ENCODE measurements at regions not wholly inside any gene's neighbourhood (a gene's known extent, or its start where the extent isn't known, plus 50 kb on each side); places are given as distances from the start of the nearest gene placed in this dataset.

GRCh38 chr15:38648121-38648843 lies 83.7 kb upstream of the RASGRP1 start:
- FAIRE-seq, result no peak

GRCh38 chr15:38650384-38650783 lies 85.8 kb upstream of the RASGRP1 start:
- FAIRE-seq, result no peak

DNA sequence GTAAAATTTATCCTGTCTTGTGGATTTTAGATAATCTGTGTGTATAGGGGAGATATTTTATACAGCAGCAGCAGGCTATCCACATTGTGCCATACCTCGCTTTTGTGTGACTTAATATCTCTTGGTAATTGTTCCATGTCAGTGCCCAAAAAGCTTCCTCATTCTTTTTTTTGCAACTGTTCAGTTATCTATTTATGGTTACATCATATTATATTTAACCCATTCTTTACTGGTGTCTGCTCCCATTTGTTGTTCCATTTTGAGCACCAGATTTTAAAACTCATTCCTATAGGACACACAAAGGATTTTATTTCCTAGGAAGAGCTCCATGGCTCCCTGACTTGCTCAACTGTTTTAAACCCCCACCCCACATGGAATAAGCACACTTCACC lies 86.3 kb upstream of the RASGRP1 start:
- FAIRE-seq, result no peak

GRCh38 chr15:38651328-38652038 lies 86.9 kb upstream of the RASGRP1 start:
- FAIRE-seq, result no peak

- no peak for FAIRE-seq
These were observed 87.7 kb upstream of the RASGRP1 start for GRCh38 chr15:38652183-38652794.

DNA sequence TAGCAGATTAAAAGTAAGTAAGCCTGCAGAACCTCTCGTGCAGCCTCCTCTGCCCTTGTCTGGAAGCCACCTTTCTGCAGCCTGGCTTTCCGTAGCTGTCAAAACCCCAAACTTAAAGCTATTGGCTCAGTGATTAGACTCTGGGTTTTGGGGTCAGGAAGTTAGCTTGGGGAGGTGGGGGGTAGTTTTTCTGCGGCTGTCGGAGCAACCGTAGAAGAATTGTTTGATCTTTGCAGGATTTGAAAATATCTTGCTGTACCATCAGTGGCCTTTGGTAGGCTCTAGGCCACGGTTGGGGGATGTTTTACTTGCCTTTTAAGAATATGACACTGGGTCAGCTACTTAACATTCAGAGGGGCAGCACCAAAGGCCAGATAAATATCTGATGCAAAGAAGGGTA lies 88.4 kb upstream of the RASGRP1 start:
- no peak for FAIRE-seq

- no peak for FAIRE-seq
These were observed 93.8 kb upstream of the RASGRP1 start for GRCh38 chr15:38658431-38658830.

DNA sequence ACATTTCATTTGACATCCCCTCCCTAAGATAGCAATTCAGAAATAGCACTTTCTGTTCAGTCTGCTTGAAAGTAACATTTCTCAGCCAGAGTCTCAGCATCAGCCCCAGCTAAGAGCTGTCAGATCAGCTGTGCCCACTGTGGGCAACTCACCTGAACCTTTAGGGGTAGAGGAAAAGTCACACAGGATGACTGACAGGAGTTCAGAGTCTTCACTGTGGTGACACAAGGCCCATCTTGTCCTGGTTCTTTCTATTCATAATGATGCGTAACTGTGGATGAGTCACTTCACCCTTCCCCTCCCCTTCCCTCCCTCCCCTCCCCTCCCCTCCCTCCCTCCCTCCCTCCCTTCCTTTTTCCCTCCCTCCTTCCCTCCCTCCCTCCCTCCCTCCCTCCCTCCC lies 96.1 kb upstream of the RASGRP1 start:
- no peak for FAIRE-seq

DNA sequence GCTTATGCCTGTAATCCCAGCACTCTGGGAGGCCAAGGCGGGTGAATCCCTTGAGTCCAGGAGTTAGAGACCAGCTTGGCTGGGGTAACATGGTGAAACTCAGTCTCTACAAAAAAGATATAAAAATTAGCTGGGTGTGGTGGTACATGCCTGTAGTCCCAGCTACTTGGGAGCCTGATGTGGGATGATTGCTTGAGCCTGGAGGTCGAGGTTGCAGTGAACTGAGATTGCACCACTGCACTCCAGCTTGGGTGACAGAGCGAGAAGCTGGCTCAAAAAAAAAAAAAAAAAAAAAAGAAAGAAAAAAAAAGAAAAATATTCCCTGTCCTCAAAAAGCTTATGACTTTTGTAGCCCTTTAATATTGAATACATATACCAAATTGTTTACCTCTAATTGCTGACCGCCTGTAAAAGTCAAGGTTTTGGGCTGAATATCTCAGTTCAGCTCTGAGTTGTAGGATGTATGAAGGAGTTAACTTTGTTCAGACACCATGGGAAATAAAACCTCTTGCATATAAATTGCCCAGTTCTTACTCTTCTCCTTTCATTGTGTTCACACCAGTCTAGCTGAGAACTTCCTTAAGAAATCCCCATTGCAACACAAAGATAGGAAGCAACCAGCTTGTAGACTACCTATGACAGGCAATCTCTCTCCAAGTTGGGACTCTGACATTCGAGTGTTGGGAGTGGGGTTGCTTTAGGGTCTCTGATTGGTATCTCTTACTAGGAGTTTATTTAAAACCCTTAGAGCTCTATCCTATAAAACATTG lies 97.6 kb upstream of the RASGRP1 start:
- no peak for FAIRE-seq

DNA sequence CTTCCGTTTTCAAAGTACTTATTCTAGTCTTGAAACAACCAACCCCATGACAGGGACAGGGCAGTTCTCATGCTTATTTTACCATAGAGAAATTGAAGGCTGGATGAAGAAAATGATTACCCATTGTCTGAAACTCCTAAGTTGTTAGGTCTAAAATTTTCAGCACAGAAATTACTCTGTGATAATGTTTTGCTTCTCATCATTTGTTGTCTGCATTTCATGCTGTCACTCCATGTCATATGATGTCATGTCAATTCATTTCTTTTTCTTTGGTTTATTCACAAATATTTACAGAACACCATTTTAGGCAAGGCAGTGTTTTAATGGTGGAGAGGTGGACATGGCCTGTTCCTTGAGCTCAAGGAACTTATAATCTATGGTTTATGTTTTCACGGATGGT lies 98.2 kb upstream of the RASGRP1 start:
- FAIRE-seq, result no peak

GRCh38 chr15:38665586-38666305 lies 101.1 kb upstream of the RASGRP1 start:
- FAIRE-seq, result no peak

DNA sequence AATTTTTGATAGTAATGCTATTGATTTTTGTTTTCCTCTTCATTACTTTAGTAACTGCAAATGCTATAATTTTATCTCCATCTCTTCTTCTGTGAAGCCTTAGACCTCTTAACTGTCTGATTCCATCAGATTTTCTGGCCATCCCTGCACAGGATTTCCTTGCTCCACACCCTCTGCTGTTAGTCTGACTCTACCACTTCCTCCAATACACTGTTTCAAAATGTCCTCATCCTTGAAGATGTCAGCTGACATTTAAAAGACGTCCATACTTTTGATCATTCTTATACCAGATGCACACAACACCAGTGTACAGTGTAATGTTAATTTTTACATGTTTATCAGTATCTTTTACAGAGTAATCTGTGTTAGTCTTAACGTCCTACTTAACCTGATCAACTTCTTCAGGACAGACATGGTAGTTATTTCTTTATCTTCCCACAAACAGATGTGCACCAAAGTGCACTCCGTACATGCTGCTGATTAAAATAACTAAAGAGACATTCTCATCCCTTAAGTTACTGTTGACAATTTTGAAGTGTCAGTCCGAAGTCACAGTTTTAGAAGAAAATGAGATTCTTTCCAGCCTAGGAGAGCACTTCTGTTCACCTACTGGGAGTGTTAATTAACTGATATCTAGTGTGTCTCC lies 102.4 kb upstream of the RASGRP1 start:
- FAIRE-seq, result no peak

- FAIRE-seq, result no peak
These were observed 103.6 kb upstream of the RASGRP1 start for GRCh38 chr15:38667890-38668850.

DNA sequence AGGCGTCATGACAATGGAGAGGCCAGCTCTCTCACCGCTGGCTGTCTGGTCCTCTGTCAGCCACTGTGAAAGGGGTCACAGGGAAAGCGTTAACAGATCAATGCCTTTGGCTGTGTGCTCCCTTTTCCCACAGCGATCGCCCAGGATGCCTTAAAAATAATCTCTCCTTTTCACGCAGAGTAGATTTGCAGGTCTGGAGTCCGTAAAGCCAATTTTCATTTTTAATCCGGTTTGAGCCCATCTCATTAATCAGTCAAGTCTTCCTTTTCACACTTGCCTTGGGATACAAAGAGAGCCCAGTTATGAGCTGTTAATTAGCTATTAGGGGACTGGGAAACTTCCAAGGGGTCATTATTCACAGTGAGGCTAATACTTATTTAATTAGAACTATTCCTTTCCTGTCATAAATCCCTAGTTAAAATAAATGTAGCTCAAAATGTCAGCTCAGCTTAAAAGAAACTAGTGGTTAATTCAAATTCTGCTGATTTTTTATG lies 104.3 kb upstream of the RASGRP1 start:
- no peak for FAIRE-seq

GRCh38 chr15:38670128-38671005 lies 105.8 kb upstream of the RASGRP1 start:
- FAIRE-seq, result no peak

DNA sequence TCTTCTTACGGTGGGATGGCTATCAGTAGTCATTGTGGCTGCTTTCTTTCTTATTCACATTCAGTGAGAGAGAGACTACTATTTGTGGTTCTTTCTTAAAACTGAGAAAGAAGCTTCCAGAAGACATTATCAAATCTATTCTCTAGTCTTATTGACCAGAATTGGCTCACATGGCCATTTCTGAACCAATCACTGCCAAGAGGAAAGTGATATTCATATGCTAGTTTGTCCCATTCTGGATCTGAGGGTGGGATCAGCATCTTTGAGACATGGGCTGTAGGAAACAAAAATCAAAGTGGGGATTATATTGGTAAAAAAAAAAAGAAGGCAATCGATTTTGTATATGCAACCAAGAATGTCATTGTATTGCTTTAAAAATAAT lies 106.4 kb upstream of the RASGRP1 start:
- no peak for FAIRE-seq

DNA sequence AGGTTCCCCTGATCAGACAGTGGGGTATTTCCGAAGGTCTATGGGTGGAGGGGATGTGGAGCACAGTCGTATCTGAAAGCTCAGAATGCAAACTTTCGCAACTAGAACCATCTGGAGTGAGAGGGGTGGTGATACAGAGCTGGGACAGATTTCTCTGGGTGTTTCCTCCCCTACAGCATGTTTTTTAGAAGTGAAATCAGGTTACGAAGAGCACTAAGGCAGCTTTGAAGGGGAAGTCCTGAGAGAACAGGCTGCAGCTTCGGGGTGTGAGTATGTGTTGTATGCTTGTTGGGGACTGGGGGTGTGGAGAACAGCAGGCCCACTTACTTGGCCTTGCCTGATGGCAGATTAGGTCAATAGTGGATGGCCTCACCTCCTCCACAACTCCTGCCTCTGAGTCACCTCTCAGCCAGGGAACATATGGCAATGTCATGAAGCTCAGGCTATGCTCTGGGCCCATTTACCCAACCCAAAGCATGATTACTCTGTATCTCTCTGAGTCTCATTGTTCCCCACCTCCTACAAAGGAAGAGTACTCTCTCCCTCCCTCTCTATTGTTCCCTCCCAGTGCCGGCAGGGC lies 107.2 kb upstream of the RASGRP1 start:
- no peak for FAIRE-seq

DNA sequence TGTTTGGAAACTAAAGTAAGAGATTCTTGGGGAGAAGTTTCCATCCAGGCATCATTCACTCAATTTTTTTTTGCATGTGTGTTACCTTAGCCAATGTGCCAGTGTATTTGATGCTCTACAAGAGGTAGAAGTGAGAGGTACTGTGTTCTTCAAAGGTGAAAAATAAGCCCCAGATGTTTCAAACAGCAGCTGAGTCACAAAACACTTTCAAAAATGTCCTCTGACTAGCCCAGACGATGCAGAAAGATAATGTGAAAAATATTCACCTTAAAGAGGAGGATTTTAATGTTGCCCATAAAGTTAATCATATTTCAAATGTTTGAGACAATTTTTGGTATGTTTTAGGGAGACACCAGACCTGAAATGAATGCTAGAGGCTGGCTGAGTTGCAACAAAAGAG lies 107.7 kb upstream of the RASGRP1 start:
- no peak for FAIRE-seq
